HCT116 (cell line): ENCODE measurements at regions not wholly inside any gene's neighbourhood (a gene's known extent, or its start where the extent isn't known, plus 50 kb on each side); places are given as distances from the start of the nearest gene placed in this dataset.

Experiments used
- ATAC-seq: fragments of 200-7000 bp; cut with Tn5 transposase; 2 replicates; pipeline ENCODE4 v1.9.1; 2020; ENCODE audit warnings: mild to moderate bottlenecking, moderate library complexity
- BruUV-seq: library from RNA; stranded (reverse); fragments of 400-500 nt; replicated peaks from 2 replicates; lab custom pipeline; 2021; lab: Mats Ljungman, UMichigan
- CTCF ChIA-PET: fragments of 300-600 bp; sonication (Branson Sonifier 250); formaldehyde crosslinking; loops from one replicate; lab custom pipeline; 2021; ENCODE audit warnings: antibody characterized with exemption; lab: Charles Lee
- POLR2A ChIA-PET: fragments of 300-600, 350-600 bp; sonication (Branson Sonifier 250); formaldehyde crosslinking; loops from one replicate; lab custom pipeline; 2021; ENCODE audit warnings: antibody characterized with exemption; lab: Charles Lee
- RAD21 ChIA-PET, 2 experiments: fragments of 300-600 bp; sonication (Branson Sonifier 250); formaldehyde crosslinking; loops; one replicate each; lab custom pipeline; 2023; ENCODE audit warnings: low total read pairs in 2 of 2; ENCODE audit not compliant: uncharacterized antibody in 2 of 2, unreplicated experiment in 2 of 2, low non-redundant PET in 1 of 2; lab: Charles Lee
- DNase-seq: peaks from one replicate; pipeline ENCODE4 v3.0.0-alpha.2; 2010; ENCODE audit warnings: low read depth, low spot score
- H2AFZ ChIP-seq: fragments of 200-600 bp; shearing (Covaris generic), sonication (generic); 2 replicates; pipeline ENCODE4 v1.6.1; 2017; ENCODE audit warnings: low read depth, mixed run types, mixed read lengths, antibody characterized with exemption, low read length; ENCODE audit not compliant: poor library complexity, severe bottlenecking
- H3K27ac ChIP-seq: 2 replicates; pipeline ENCODE4 v1.5.1; 2012; ENCODE audit warnings: low read depth, low read length
- H3K27me3 ChIP-seq: fragments of 200-600 bp; sonication (generic); 2 replicates; pipeline ENCODE4 v1.6.1; 2016; ENCODE audit warnings: mixed run types, low read length, mixed read lengths; ENCODE audit not compliant: insufficient read depth
- H3K36me3 ChIP-seq, 2 experiments: fragments of 200-500 bp in 1 of 2; fragments of 200-600 bp in 1 of 2; sonication (Bioruptor generic) in 1 of 2; sonication (generic) in 1 of 2; 2 replicates each; pipeline versions ENCODE4 v1.5.1 to v1.6.1; 2014 to 2016; ENCODE audit warnings: low read length in 2 of 2, inconsistent platforms in 1 of 2, mixed read lengths in 1 of 2, mixed run types in 1 of 2; ENCODE audit not compliant: insufficient read depth in 2 of 2, control insufficient read depth in 1 of 2
- H3K4me1 ChIP-seq, 2 experiments: fragments of 200-600 bp in 1 of 2; sonication (generic) in 1 of 2; 2 replicates each; pipeline versions ENCODE4 v1.5.1 to v1.6.1; 2012 to 2017; ENCODE audit warnings: low read length in 2 of 2, inconsistent platforms in 1 of 2, mild to moderate bottlenecking in 1 of 2, mixed read lengths in 1 of 2, mixed run types in 1 of 2, moderate library complexity in 1 of 2; ENCODE audit not compliant: insufficient read depth in 2 of 2, control insufficient read depth in 1 of 2
- H3K4me2 ChIP-seq: fragments of 200-600 bp; sonication (generic); 2 replicates; pipeline ENCODE4 v1.6.1; 2017; ENCODE audit warnings: mixed run types, low read length, mixed read lengths
- H3K4me3 ChIP-seq, 2 experiments: fragments of 200-600 bp in 1 of 2; sonication (generic) in 1 of 2; replicated peaks in 1 of 2; 2 replicates each; pipeline ENCODE4 v1.5.1; 2011 to 2016; ENCODE audit warnings: low read length in 2 of 2, control low read depth in 1 of 2, low read depth in 1 of 2, mild to moderate bottlenecking in 1 of 2, mixed read lengths in 1 of 2, mixed run types in 1 of 2
- H3K79me2 ChIP-seq: fragments of 200-600 bp; sonication (generic); 2 replicates; pipeline ENCODE4 v1.6.1; 2017; ENCODE audit warnings: mild to moderate bottlenecking, mixed run types, low read length, moderate library complexity, mixed read lengths; ENCODE audit not compliant: insufficient read depth
- H3K9ac ChIP-seq: fragments of 200-600 bp; sonication (generic); 2 replicates; pipeline ENCODE4 v1.6.1; 2016; ENCODE audit warnings: low read length, mixed read lengths
- H3K9me2 ChIP-seq: fragments of 200-600 bp; sonication (generic), shearing (Covaris generic); 2 replicates; pipeline ENCODE4 v1.6.1; 2017; ENCODE audit warnings: mixed run types, mild to moderate bottlenecking, moderate library complexity; ENCODE audit not compliant: insufficient read depth
- H3K9me3 ChIP-seq, 2 experiments: fragments of 200-500 bp in 1 of 2; fragments of 200-600 bp in 1 of 2; sonication (Bioruptor generic) in 1 of 2; sonication (generic) in 1 of 2; 2 replicates each; pipeline ENCODE4 v1.6.1; 2014 to 2017; ENCODE audit warnings: low read length in 2 of 2, mixed read lengths in 2 of 2, inconsistent platforms in 1 of 2, low read depth in 1 of 2, mild to moderate bottlenecking in 1 of 2, mixed run types in 1 of 2, moderate library complexity in 1 of 2; ENCODE audit not compliant: control insufficient read depth in 1 of 2, insufficient read depth in 1 of 2
- H4K20me1 ChIP-seq: fragments of 200-600 bp; sonication (generic), shearing (Covaris generic); 2 replicates; pipeline ENCODE4 v1.6.1; 2017; ENCODE audit warnings: mixed run types, mild to moderate bottlenecking, moderate library complexity; ENCODE audit not compliant: insufficient read depth
- CBX3 ChIP-seq: IDR thresholded peaks from 2 replicates; pipeline ENCODE4 v1.6.1; 2012; ENCODE audit warnings: low read depth
- CEBPB ChIP-seq: IDR thresholded peaks from 2 replicates; pipeline ENCODE4 v1.6.1; 2012; ENCODE audit warnings: low read depth
- EGR1 ChIP-seq: IDR thresholded peaks from 2 replicates; pipeline ENCODE4 v1.6.1; 2012; ENCODE audit warnings: low read depth
- ELF1 ChIP-seq: IDR thresholded peaks from 2 replicates; pipeline ENCODE4 v1.6.1; 2012; ENCODE audit warnings: low read depth, borderline replicate concordance
- EZH2 ChIP-seq: fragments of 200-600 bp; sonication (generic); IDR thresholded peaks from 2 replicates; pipeline ENCODE4 v1.6.1; 2017; ENCODE audit warnings: antibody characterized with exemption, mixed run types
- FOSL1 ChIP-seq: IDR thresholded peaks from 2 replicates; pipeline ENCODE4 v1.6.1; 2012; ENCODE audit warnings: low read depth
- JUND ChIP-seq: IDR thresholded peaks from 2 replicates; pipeline ENCODE4 v1.6.1; 2012
- POLR2A ChIP-seq: IDR thresholded peaks from 2 replicates; pipeline ENCODE4 v1.7.0; 2011; ENCODE audit warnings: borderline replicate concordance; ENCODE audit not compliant: insufficient read depth, insufficient read length; ENCODE audit errors: extremely low read depth
- POLR2AphosphoS5 ChIP-seq: IDR thresholded peaks from 2 replicates; pipeline ENCODE4 v1.6.1; 2011; ENCODE audit warnings: mild to moderate bottlenecking, low read depth, low read length, moderate library complexity
- SIN3A ChIP-seq: IDR thresholded peaks from 2 replicates; pipeline ENCODE4 v1.6.1; 2012; ENCODE audit warnings: low read depth
- SP1 ChIP-seq: IDR thresholded peaks from 2 replicates; pipeline ENCODE4 v1.6.1; 2012; ENCODE audit warnings: low read depth
- SRF ChIP-seq: IDR thresholded peaks from 2 replicates; pipeline ENCODE4 v1.6.1; 2012; ENCODE audit warnings: low read depth
- TCF7L2 ChIP-seq: IDR thresholded peaks from 2 replicates; pipeline ENCODE4 v1.7.0; 2011; ENCODE audit warnings: borderline replicate concordance, inconsistent platforms; ENCODE audit not compliant: insufficient read depth, insufficient read length; ENCODE audit errors: extremely low read depth
- ZNF274 ChIP-seq: fragments of 200-500 bp; sonication (Bioruptor generic); IDR thresholded peaks from 2 replicates; pipeline ENCODE4 v1.6.1; 2014; ENCODE audit warnings: mild to moderate bottlenecking, low read depth, low read length, inconsistent platforms
- intact Hi-C: fragments of 100-400 bp; cut with micrococcal nuclease; formaldehyde crosslinking; loops from 2 replicates; pipeline ENCODE4 v1.10.0; 2022
- TF ChIP-seq, protein P1 (sequence below): IDR thresholded peaks from 2 replicates; pipeline ENCODE4 v1.6.1; 2011; ENCODE audit warnings: mild to moderate bottlenecking, low read length, moderate library complexity; ENCODE audit not compliant: insufficient replicate concordance; ENCODE audit errors: extremely low read depth
- TF ChIP-seq, protein P2 (sequence below), 3 experiments: fragments of 200-600 bp in 1 of 3; sonication (generic) in 1 of 3; IDR thresholded peaks in 2 of 3; conservative IDR thresholded peaks in 1 of 3; 2 replicates each; pipeline ENCODE4 v1.5.1; 2012 to 2017; ENCODE audit warnings: low read depth in 2 of 3, low read length in 2 of 3, antibody characterized with exemption in 1 of 3, borderline replicate concordance in 1 of 3, control low read depth in 1 of 3, mild to moderate bottlenecking in 1 of 3, mixed read lengths in 1 of 3, mixed run types in 1 of 3, moderate library complexity in 1 of 3; ENCODE audit not compliant: insufficient read depth in 1 of 3
- TF ChIP-seq, protein P3 (sequence below): IDR thresholded peaks from 2 replicates; pipeline ENCODE4 v1.6.1; 2012

DNA sequence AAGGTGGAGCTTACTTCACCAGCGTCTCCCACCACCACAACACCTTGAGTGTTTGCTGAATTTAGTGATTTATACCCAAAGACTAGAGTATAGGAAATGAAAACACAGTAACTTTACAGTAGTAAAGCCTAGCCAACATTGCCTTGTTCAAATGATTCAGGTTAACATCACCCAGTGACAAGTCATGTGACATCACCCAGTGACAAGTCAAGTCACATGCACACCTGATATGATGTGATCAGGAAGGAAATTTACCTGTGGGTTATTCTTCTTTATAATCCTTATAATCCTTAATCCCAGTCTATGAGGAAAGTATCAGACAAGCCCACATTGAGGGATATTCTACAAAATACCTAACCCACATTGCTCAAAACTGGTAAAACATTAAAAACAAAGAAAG lies 545.6 kb upstream of the MEF2C start:
- no peaks in the 10 kb centered on the region for H3K9me2 ChIP-seq
- no peaks in the 10 kb centered on the region for H3K4me1 ChIP-seq
- no peaks in the 10 kb centered on the region for H4K20me1 ChIP-seq
- CTCF ChIA-PET = no interaction called here
- DNase-seq (no peak), ATAC-seq (no peak)
- no peak overlapping the region for H3K4me3 ChIP-seq
- H3K4me2 ChIP-seq = no peak overlapping the region
- POLR2A ChIA-PET = no interaction called here
- H3K27ac ChIP-seq = no peak overlapping the region
- no peak for TF ChIP-seq SIN3A
- TF ChIP-seq, protein P1, sequence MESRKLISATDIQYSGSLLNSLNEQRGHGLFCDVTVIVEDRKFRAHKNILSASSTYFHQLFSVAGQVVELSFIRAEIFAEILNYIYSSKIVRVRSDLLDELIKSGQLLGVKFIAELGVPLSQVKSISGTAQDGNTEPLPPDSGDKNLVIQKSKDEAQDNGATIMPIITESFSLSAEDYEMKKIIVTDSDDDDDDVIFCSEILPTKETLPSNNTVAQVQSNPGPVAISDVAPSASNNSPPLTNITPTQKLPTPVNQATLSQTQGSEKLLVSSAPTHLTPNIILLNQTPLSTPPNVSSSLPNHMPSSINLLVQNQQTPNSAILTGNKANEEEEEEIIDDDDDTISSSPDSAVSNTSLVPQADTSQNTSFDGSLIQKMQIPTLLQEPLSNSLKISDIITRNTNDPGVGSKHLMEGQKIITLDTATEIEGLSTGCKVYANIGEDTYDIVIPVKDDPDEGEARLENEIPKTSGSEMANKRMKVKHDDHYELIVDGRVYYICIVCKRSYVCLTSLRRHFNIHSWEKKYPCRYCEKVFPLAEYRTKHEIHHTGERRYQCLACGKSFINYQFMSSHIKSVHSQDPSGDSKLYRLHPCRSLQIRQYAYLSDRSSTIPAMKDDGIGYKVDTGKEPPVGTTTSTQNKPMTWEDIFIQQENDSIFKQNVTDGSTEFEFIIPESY = no peak
- TF ChIP-seq, protein P2, sequence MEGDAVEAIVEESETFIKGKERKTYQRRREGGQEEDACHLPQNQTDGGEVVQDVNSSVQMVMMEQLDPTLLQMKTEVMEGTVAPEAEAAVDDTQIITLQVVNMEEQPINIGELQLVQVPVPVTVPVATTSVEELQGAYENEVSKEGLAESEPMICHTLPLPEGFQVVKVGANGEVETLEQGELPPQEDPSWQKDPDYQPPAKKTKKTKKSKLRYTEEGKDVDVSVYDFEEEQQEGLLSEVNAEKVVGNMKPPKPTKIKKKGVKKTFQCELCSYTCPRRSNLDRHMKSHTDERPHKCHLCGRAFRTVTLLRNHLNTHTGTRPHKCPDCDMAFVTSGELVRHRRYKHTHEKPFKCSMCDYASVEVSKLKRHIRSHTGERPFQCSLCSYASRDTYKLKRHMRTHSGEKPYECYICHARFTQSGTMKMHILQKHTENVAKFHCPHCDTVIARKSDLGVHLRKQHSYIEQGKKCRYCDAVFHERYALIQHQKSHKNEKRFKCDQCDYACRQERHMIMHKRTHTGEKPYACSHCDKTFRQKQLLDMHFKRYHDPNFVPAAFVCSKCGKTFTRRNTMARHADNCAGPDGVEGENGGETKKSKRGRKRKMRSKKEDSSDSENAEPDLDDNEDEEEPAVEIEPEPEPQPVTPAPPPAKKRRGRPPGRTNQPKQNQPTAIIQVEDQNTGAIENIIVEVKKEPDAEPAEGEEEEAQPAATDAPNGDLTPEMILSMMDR (IDR thresholded peaks at IDR 0.05 in 2 of 3, conservative IDR thresholded peaks at IDR 0.05 in 1 of 3; ENCODE audit: borderline replicate concordance in 1 of 3, insufficient read depth in 1 of 3, low read depth in 2 of 3, low read length in 2 of 3) = no peak
- no peak for TF ChIP-seq POLR2AphosphoS5
- TF ChIP-seq JUND = no peak
- TF ChIP-seq POLR2A = no peak
- TF ChIP-seq TCF7L2 = no peak
- TF ChIP-seq ZNF274 = no peak
- TF ChIP-seq EGR1 = no peak
- TF ChIP-seq SP1 = no peak
- no peak for TF ChIP-seq CBX3
- no peak for TF ChIP-seq CEBPB
- TF ChIP-seq SRF = no peak
- TF ChIP-seq ELF1 = no peak
- TF ChIP-seq, protein P3, sequence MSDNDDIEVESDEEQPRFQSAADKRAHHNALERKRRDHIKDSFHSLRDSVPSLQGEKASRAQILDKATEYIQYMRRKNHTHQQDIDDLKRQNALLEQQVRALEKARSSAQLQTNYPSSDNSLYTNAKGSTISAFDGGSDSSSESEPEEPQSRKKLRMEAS = no peak
- no peak for TF ChIP-seq FOSL1
- TF ChIP-seq EZH2 = no peak
- RAD21 ChIA-PET = no interaction called here
- H3K9ac ChIP-seq = no peak overlapping the region
- intact Hi-C loops = no loop called here
- H3K9me3 ChIP-seq = no peaks in the 10 kb centered on the region
- no peak overlapping the region for H2AFZ ChIP-seq
- BruUV-seq = no TSS peak
- H3K36me3 ChIP-seq = no peaks in the 10 kb centered on the region
- H3K79me2 ChIP-seq = no peaks in the 10 kb centered on the region
- no peaks in the 10 kb centered on the region for H3K27me3 ChIP-seq
